SU-DHL-6 (cell line): ENCODE measurements at regions not wholly inside any gene's neighbourhood (a gene's known extent, or its start where the extent isn't known, plus 50 kb on each side); places are given as distances from the start of the nearest gene placed in this dataset.

Experiments
- H2AFZ ChIP-seq: fragments of 200-600 bp; sonication (generic); 2 replicates; pipeline ENCODE4 v1.6.1; 2014; ENCODE audit warnings: low read depth, mild to moderate bottlenecking, moderate library complexity, mixed read lengths, antibody characterized with exemption, low read length; ENCODE audit not compliant: severe bottlenecking
- H3F3A ChIP-seq: fragments of 200-600 bp; shearing (Covaris generic); 2 replicates; pipeline ENCODE4 v1.6.0; 2016; ENCODE audit warnings: antibody characterized with exemption, mild to moderate bottlenecking; ENCODE audit not compliant: insufficient read depth
- H3K27ac ChIP-seq: fragments of 200-600 bp; sonication (generic); 2 replicates; pipeline ENCODE4 v1.5.1; 2016; ENCODE audit warnings: low read depth, mild to moderate bottlenecking, low read length, moderate library complexity, mixed read lengths
- H3K27me3 ChIP-seq: fragments of 200-600 bp; sonication (generic), shearing (Covaris generic); 2 replicates; pipeline ENCODE4 v1.6.0; 2014; ENCODE audit warnings: mild to moderate bottlenecking, low read length
- H3K36me3 ChIP-seq: fragments of 200-600 bp; sonication (generic); 2 replicates; pipeline ENCODE4 v1.6.1; 2014; ENCODE audit warnings: mild to moderate bottlenecking, low read length, mixed read lengths
- H3K4me2 ChIP-seq: fragments of 300-600, 200-600 bp; shearing (Covaris generic), sonication (generic); 2 replicates; pipeline ENCODE4 v1.6.0; 2014; ENCODE audit warnings: low read length, low read depth, mild to moderate bottlenecking; ENCODE audit not compliant: poor library complexity, severe bottlenecking
- H3K4me3 ChIP-seq: fragments of 200-600 bp; sonication (generic); 2 replicates; pipeline ENCODE4 v1.5.1; 2014; ENCODE audit warnings: antibody characterized with exemption, low read length, mild to moderate bottlenecking, mixed read lengths; ENCODE audit not compliant: insufficient read depth, poor library complexity, severe bottlenecking
- H3K79me2 ChIP-seq: fragments of 200-600 bp; sonication (generic); 2 replicates; pipeline ENCODE4 v1.6.1; 2014; ENCODE audit warnings: mild to moderate bottlenecking, low read length, moderate library complexity; ENCODE audit not compliant: insufficient read depth
- H3K9ac ChIP-seq: fragments of 200-600 bp; sonication (generic); 2 replicates; pipeline ENCODE4 v1.7.0; 2014; ENCODE audit warnings: mild to moderate bottlenecking, low read length
- H3K9me2 ChIP-seq: fragments of 200-600 bp; sonication (generic); replicated peaks from 2 replicates; pipeline ENCODE4 v1.6.1; 2014; ENCODE audit warnings: low read length; ENCODE audit not compliant: insufficient read depth
- H3K9me3 ChIP-seq: fragments of 200-600 bp; sonication (generic); 2 replicates; pipeline ENCODE4 v1.6.1; 2014; ENCODE audit warnings: low read length, mixed read lengths; ENCODE audit not compliant: insufficient read depth
- H4K20me1 ChIP-seq: fragments of 200-600 bp; sonication (generic); 2 replicates; pipeline ENCODE4 v1.6.1; 2014; ENCODE audit warnings: low read depth, mild to moderate bottlenecking, antibody characterized with exemption, low read length, moderate library complexity, mixed read lengths
- EZH2phosphoT487 ChIP-seq: fragments of 200-600 bp; sonication (generic), shearing (Covaris generic); conservative IDR thresholded peaks from 2 replicates; pipeline ENCODE4 v1.6.1; 2018; ENCODE audit warnings: mild to moderate bottlenecking, antibody characterized with exemption, low read length, moderate library complexity, mixed read lengths
- TF ChIP-seq, protein P1 (sequence below): fragments of 200-600 bp; sonication (generic); IDR thresholded peaks from one replicate; pipeline ENCODE4 v1.5.1; 2017; ENCODE audit warnings: antibody characterized with exemption, mild to moderate bottlenecking, low read length, moderate library complexity; ENCODE audit not compliant: insufficient read depth, poor library complexity, severe bottlenecking

DNA sequence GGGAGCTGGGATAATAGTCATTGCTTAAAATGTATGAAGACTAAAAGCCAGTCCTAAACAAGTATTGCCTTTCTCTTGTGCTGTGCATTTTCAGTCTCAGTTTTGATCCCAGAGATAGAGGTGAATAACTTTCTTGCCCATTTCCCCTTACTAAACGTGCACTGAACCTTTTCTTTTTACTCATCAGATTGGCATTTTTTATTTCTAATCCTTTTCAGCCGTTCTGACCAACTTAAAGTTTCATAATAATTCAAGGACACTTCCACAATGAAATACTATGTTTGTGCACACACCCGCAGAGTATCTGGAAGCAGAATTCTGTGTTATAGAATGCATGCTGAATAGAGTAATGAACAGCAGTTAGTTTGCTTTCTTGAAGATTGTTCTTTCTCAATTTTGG is 343.6 kb downstream of the LRRC70 start:
- H3K4me2 ChIP-seq: no peak overlapping the region
- no peaks in the 10 kb centered on the region for H3F3A ChIP-seq
- no peaks in the 10 kb centered on the region for H3K79me2 ChIP-seq
- no peaks in the 10 kb centered on the region for H3K36me3 ChIP-seq
- H3K9ac ChIP-seq: no peak overlapping the region
- no peaks in the 10 kb centered on the region; the same call in 1 of the 2 replicates for H3K27me3 ChIP-seq
- no peak overlapping the region for H2AFZ ChIP-seq
- TF ChIP-seq EZH2phosphoT487: no peak
- TF ChIP-seq, protein P1, sequence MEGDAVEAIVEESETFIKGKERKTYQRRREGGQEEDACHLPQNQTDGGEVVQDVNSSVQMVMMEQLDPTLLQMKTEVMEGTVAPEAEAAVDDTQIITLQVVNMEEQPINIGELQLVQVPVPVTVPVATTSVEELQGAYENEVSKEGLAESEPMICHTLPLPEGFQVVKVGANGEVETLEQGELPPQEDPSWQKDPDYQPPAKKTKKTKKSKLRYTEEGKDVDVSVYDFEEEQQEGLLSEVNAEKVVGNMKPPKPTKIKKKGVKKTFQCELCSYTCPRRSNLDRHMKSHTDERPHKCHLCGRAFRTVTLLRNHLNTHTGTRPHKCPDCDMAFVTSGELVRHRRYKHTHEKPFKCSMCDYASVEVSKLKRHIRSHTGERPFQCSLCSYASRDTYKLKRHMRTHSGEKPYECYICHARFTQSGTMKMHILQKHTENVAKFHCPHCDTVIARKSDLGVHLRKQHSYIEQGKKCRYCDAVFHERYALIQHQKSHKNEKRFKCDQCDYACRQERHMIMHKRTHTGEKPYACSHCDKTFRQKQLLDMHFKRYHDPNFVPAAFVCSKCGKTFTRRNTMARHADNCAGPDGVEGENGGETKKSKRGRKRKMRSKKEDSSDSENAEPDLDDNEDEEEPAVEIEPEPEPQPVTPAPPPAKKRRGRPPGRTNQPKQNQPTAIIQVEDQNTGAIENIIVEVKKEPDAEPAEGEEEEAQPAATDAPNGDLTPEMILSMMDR: no peak
- H3K4me3 ChIP-seq: no peak overlapping the region
- no peaks in the 10 kb centered on the region for H3K9me3 ChIP-seq
- H3K9me2 ChIP-seq: no peaks in the 10 kb centered on the region
- no peaks in the 10 kb centered on the region for H4K20me1 ChIP-seq
- H3K27ac ChIP-seq: no peak overlapping the region

DNA sequence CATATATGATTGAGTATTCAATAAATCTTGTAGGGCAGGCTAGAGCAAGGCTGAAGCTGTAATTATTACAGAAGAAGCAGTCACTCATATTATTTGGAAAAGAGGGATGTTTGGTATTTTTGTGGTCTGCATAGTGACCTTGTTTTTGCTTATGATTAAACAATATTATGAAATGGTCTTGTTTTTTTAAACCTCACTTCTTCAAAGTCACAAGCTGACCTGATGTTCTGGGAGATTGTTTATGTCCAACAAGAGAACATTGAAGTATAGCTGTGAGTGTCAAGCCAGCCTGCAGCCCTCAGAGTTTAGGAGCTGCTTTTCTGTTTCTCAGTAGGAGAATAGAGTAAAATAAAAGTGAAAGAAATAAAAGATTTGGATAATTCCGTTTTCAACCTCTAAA is 342.2 kb downstream of the LRRC70 start:
- Histone ChIP-seq H3F3A (no peaks in the 10 kb centered on the region), H3K4me3 (no peak overlapping the region), H3K9me3 (no peaks in the 10 kb centered on the region), H3K27ac (no peak overlapping the region), H3K9ac (no peak overlapping the region), H3K27me3 (no peaks in the 10 kb centered on the region; the same call in 1 of the 2 replicates), H2AFZ (no peak overlapping the region), H3K4me2 (no peak overlapping the region), H3K9me2 (no peaks in the 10 kb centered on the region), H4K20me1 (no peaks in the 10 kb centered on the region), H3K79me2 (no peaks in the 10 kb centered on the region), H3K36me3 (no peaks in the 10 kb centered on the region)
- TF ChIP-seq, protein P1: no peak
- TF ChIP-seq EZH2phosphoT487: no peak

DNA sequence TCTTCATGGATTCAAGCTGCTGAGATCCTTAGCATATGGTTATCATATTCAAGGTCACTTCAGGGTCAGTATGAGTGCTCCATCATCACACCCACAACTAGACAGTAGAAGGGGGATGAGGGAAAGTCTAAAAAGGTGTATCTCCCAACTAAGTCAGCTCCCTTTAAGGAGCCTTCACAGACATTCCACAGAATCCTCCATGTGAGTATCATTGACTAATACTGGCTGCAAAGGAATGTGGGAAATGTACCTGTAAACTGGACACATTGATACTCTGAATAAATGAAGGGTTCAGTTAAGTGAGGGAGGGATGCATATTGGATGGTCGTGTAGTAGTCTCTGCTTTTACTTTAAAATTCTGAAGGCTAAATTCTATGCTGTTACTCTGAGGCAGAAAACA is 330.7 kb downstream of the LRRC70 start:
- Histone ChIP-seq H4K20me1 (no peaks in the 10 kb centered on the region), H3K9me3 (no peaks in the 10 kb centered on the region), H3K9ac (no peak overlapping the region), H3K27me3 (no peaks in the 10 kb centered on the region), H3K4me2 (no peak overlapping the region), H3K36me3 (no peaks in the 10 kb centered on the region), H3F3A (no peaks in the 10 kb centered on the region), H3K79me2 (no peaks in the 10 kb centered on the region), H2AFZ (no peak overlapping the region), H3K4me3 (no peak overlapping the region), H3K9me2 (no peaks in the 10 kb centered on the region), H3K27ac (no peak overlapping the region)
- no peak for TF ChIP-seq EZH2phosphoT487
- TF ChIP-seq, protein P1: no peak

DNA sequence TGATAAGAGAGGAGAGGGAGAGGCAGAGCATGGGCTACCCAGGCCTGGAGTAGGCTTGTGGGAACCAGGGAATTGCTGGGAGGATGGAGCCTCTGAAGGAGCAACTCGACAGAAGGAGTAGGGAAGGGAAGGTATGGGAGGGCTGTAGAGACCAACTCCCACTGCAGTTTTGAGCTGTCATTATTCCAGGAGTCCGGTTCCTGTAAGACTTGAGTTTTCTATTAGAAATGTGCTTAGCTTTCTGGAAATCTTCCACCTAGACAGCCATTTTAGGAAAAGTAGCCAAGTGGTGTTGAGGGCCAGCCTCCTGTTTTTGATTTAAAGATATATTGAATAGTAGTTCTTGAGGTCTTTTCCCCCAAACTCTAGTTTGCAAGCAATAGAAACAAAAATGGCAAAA is 323.5 kb downstream of the LRRC70 start:
- TF ChIP-seq EZH2phosphoT487: no peak
- TF ChIP-seq, protein P1: no peak
- Histone ChIP-seq H2AFZ (no peak overlapping the region), H3K9me2 (no peaks in the 10 kb centered on the region), H3K36me3 (no peaks in the 10 kb centered on the region), H3K4me2 (no peak overlapping the region), H3F3A (no peaks in the 10 kb centered on the region), H3K9me3 (no peaks in the 10 kb centered on the region), H3K4me3 (no peak overlapping the region), H3K79me2 (no peaks in the 10 kb centered on the region), H4K20me1 (no peaks in the 10 kb centered on the region), H3K27me3 (no peaks in the 10 kb centered on the region), H3K27ac (no peak overlapping the region), H3K9ac (no peak overlapping the region)
